Stimulated activated CD8-positive, alpha-beta memory T cell treated with anti-CD3 and anti-CD28 coated beads, Interleukin-7, amount 100 ng/mL, for 48 hours (primary cell): ENCODE measurements at regions not wholly inside any gene's neighbourhood (a gene's known extent, or its start where the extent isn't known, plus 50 kb on each side); places are given as distances from the start of the nearest gene placed in this dataset.
A peak's percentile ranks its signal among the peaks of the same experiment; 100 is the strongest.

Experiments
- DNase-seq, 2 donors: peaks; one replicate each; pipeline ENCODE4 v3.0.0-alpha.2; 2020; ENCODE audit warnings: low read depth in 1 of 2; ENCODE audit errors: extremely low read depth in 1 of 2

GRCh38 chr1:207971331-207972219, 60.6 kb upstream of the CD34 start:
- DNase-seq = no peak

- no peak for DNase-seq
Measured at GRCh38 chr1:207970329-207971233, 59.7 kb upstream of the CD34 start.

GRCh38 chr1:207969528-207969927, 58.6 kb upstream of the CD34 start:
- no peak for DNase-seq

GRCh38 chr1:207968521-207969009, 57.6 kb upstream of the CD34 start:
- DNase-seq = no peak

- no peak for DNase-seq
Measured at GRCh38 chr1:207967703-207968102, 56.8 kb upstream of the CD34 start.

- DNase-seq = no peak
Measured at GRCh38 chr1:207966521-207966920, 55.6 kb upstream of the CD34 start.

- DNase-seq = no peak
Measured at GRCh38 chr1:207965392-207966387, 54.8 kb upstream of the CD34 start.

GRCh38 chr1:207964195-207964966, 53.5 kb upstream of the CD34 start:
- DNase-seq = no peak

GRCh38 chr1:207963427-207964194, 52.7 kb upstream of the CD34 start:
- DNase-seq = peak; percentile 52 to 67

- DNase-seq = no peak
Measured at GRCh38 chr1:207962716-207963426, 51.9 kb upstream of the CD34 start.
